Lower leg skin (tissue), 3 donors: ENCODE measurements at regions not wholly inside any gene's neighbourhood (a gene's known extent, or its start where the extent isn't known, plus 50 kb on each side); places are given as distances from the start of the nearest gene placed in this dataset.

Experiments
- POLR2A ChIP-seq, 2 donors: fragments of 450-650 bp; IDR thresholded peaks; one replicate each; pipeline ENCODE4 v1.6.1; 2016 to 2017; ENCODE audit warnings: antibody characterized with exemption in 2 of 2, mild to moderate bottlenecking in 1 of 2, moderate library complexity in 1 of 2
- TF ChIP-seq, protein P1 (sequence below), 3 donors: fragments of 450-650 bp; IDR thresholded peaks; one replicate each; pipeline ENCODE4 v1.5.1; 2016; ENCODE audit warnings: antibody characterized with exemption in 3 of 3, mild to moderate bottlenecking in 3 of 3, moderate library complexity in 2 of 3

DNA sequence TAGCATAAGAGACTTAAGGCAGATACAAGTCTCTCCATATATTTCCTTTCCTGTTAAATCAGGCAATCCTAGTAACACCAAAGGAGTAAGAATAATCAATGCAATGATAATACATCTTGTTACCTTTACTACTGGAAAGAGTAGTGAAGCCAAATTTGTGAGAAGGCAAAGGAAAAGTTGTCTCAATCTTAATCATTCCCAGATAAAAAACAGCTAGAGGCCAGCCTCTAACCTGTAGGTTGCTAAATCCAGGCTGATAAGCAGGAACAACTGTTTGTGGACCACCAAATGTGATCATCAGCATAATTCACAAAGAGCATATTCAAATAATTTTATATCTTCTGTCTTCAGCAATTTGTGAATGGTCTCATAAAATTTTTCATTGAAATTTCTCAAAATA, 189.2 kb upstream of the ADGRB3 start:
- TF ChIP-seq, protein P1, sequence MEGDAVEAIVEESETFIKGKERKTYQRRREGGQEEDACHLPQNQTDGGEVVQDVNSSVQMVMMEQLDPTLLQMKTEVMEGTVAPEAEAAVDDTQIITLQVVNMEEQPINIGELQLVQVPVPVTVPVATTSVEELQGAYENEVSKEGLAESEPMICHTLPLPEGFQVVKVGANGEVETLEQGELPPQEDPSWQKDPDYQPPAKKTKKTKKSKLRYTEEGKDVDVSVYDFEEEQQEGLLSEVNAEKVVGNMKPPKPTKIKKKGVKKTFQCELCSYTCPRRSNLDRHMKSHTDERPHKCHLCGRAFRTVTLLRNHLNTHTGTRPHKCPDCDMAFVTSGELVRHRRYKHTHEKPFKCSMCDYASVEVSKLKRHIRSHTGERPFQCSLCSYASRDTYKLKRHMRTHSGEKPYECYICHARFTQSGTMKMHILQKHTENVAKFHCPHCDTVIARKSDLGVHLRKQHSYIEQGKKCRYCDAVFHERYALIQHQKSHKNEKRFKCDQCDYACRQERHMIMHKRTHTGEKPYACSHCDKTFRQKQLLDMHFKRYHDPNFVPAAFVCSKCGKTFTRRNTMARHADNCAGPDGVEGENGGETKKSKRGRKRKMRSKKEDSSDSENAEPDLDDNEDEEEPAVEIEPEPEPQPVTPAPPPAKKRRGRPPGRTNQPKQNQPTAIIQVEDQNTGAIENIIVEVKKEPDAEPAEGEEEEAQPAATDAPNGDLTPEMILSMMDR (IDR thresholded peaks at IDR 0.05), result no peak
- TF ChIP-seq POLR2A (IDR thresholded peaks at IDR 0.05), result no peak
